Transverse colon (tissue), 4 donors: ENCODE measurements at regions not wholly inside any gene's neighbourhood (a gene's known extent, or its start where the extent isn't known, plus 50 kb on each side); places are given as distances from the start of the nearest gene placed in this dataset.

Experiments
- DNase-seq: peaks from one replicate; pipeline ENCODE4 v3.0.0-alpha.2; 2019
- H3K27ac ChIP-seq, 4 donors: fragments of 200-600 bp; sonication (generic); 2 replicates each; pipeline ENCODE4 v1.5.1; 2016 to 2018; ENCODE audit warnings: inconsistent platforms in 4 of 4
- H3K27me3 ChIP-seq: fragments of 200-600 bp; sonication (generic); 2 replicates; pipeline ENCODE4 v1.5.1; 2017; ENCODE audit warnings: inconsistent platforms
- H3K36me3 ChIP-seq, 4 donors: fragments of 200-600 bp; sonication (generic); 2 replicates each; pipeline ENCODE4 v1.5.1; 2017 to 2019; ENCODE audit warnings: inconsistent platforms in 4 of 4
- H3K4me1 ChIP-seq, 4 donors: fragments of 200-600 bp; sonication (generic); 2 replicates each; pipeline ENCODE4 v1.5.1; 2017 to 2020; ENCODE audit warnings: inconsistent platforms in 4 of 4
- H3K4me3 ChIP-seq, 4 donors: fragments of 200-600 bp; sonication (generic); 1 replicate in 1 of 4; 2 replicates in 3 of 4; pipeline versions ENCODE4 v1.5.1 to v1.6.1; 2017 to 2019; ENCODE audit warnings: inconsistent platforms in 4 of 4
- H3K9me3 ChIP-seq, 2 donors: fragments of 200-600 bp; sonication (generic); 2 replicates each; pipeline ENCODE4 v1.5.1; 2017 to 2019; ENCODE audit warnings: inconsistent platforms in 2 of 2
- CTCF ChIP-seq, 5 experiments: fragments of 200-600 bp in 3 of 5; fragments of 450-650 bp in 2 of 5; sonication (generic) in 3 of 5; IDR thresholded peaks; 1 replicate in 2 of 5; 2 replicates in 3 of 5; pipeline ENCODE4 v1.5.1; 2016 to 2017; ENCODE audit warnings: antibody characterized with exemption in 5 of 5, inconsistent platforms in 3 of 5, mild to moderate bottlenecking in 2 of 5, moderate library complexity in 1 of 5
- EP300 ChIP-seq: sonication (generic); formaldehyde crosslinking; IDR thresholded peaks from one replicate; pipeline ENCODE4 v1.6.1; 2017; ENCODE audit warnings: antibody characterized with exemption, low read depth
- POLR2A ChIP-seq: fragments of 450-650 bp; IDR thresholded peaks from one replicate; pipeline ENCODE4 v1.6.1; 2016; ENCODE audit warnings: antibody characterized with exemption, mild to moderate bottlenecking, moderate library complexity
- POLR2AphosphoS5 ChIP-seq, 3 donors: sonication (generic); formaldehyde crosslinking; IDR thresholded peaks; one replicate each; pipeline ENCODE4 v1.6.1; 2016; ENCODE audit warnings: antibody characterized with exemption in 3 of 3
- WGBS, 2 donors: methylation state at CpG; one replicate each; pipeline ENCODE4 v1.1.5; 2018; ENCODE audit warnings: low coverage in 1 of 2; 5-methylcytosine and 5-hydroxymethylcytosine counted together
- in situ Hi-C, 4 donors: fragments of 200-750 bp; cut with MboI; loops; one replicate each; pipeline versions ENCODE4 v1.15.0 to v1.15.1; 2017; ENCODE audit warnings: low sequenced_read_pairs in 3 of 4, low pct_ligation_motif_present in 1 of 4, low pct_unique_long_range_greater_than_20kb in 1 of 4
- intact Hi-C: fragments of 100-400 bp; cut with DNase I; formaldehyde crosslinking; loops from one replicate; pipeline ENCODE4 v1.15.1; 2023; ENCODE audit warnings: low total_unique reads

GRCh38 chr14:25800841-25801240 is 750.9 kb upstream of the STXBP6 start:
- H3K4me1 ChIP-seq: no peaks in the 10 kb centered on the region
- no peak overlapping the region for H3K27ac ChIP-seq
- in situ Hi-C loops (loop anchor here in 1 of 4 donors (25.0 kb wide), 1 partner anchor 1186 kb away; no protein-coding TSS in a partner anchor), intact Hi-C loops (loop anchor here (5.0 kb wide), 1 partner anchor 1591 kb away; no protein-coding TSS in a partner anchor)
- DNase-seq: no peak
- WGBS, 2 donors: 84 to 87% methylated on average over 3 of the region's 3 CpGs
- no peaks in the 10 kb centered on the region for H3K36me3 ChIP-seq
- H3K9me3 ChIP-seq: no peaks in the 10 kb centered on the region
- H3K27me3 ChIP-seq: no peaks in the 10 kb centered on the region
- H3K4me3 ChIP-seq: no peak overlapping the region
- TF ChIP-seq EP300: no peak
- no peak for TF ChIP-seq CTCF (IDR thresholded peaks at IDR 0.05)
- TF ChIP-seq POLR2AphosphoS5 (IDR thresholded peaks at IDR 0.05): no peak
- TF ChIP-seq POLR2A: no peak

- H3K27ac ChIP-seq: no peak overlapping the region
- H3K36me3 ChIP-seq: no peaks in the 10 kb centered on the region
- 75 to 76% methylated on average over 1 of the region's 1 CpG for WGBS, 2 donors
- intact Hi-C loops (no loop called here), in situ Hi-C loops (no loop called here)
- H3K4me3 ChIP-seq: no peak overlapping the region
- TF ChIP-seq POLR2A: no peak
- no peak for TF ChIP-seq CTCF (IDR thresholded peaks at IDR 0.05)
- TF ChIP-seq POLR2AphosphoS5 (IDR thresholded peaks at IDR 0.05): no peak
- TF ChIP-seq EP300: no peak
- no peaks in the 10 kb centered on the region for H3K27me3 ChIP-seq
- DNase-seq: no peak
- no peaks in the 10 kb centered on the region for H3K4me1 ChIP-seq
- peaks cover 0 to 6% of the 10 kb centered on the region in 2 donors for H3K9me3 ChIP-seq
Observed at GRCh38 chr14:25788252-25788651, 738.3 kb upstream of the STXBP6 start.

GRCh38 chr14:25765909-25766308 is 716.0 kb upstream of the STXBP6 start:
- H3K9me3 ChIP-seq: no peaks in the 10 kb centered on the region
- H3K27ac ChIP-seq: no peak overlapping the region
- no peak for TF ChIP-seq POLR2A
- no peak for TF ChIP-seq EP300
- no peak for TF ChIP-seq CTCF (IDR thresholded peaks at IDR 0.05)
- no peak for TF ChIP-seq POLR2AphosphoS5 (IDR thresholded peaks at IDR 0.05)
- no peaks in the 10 kb centered on the region for H3K27me3 ChIP-seq
- H3K4me3 ChIP-seq: no peak overlapping the region
- DNase-seq: no peak
- no peaks in the 10 kb centered on the region for H3K36me3 ChIP-seq
- intact Hi-C loops (no loop called here), in situ Hi-C loops (no loop called here)
- WGBS, 2 donors: 82 to 90% methylated on average over 3 of the region's 3 CpGs
- H3K4me1 ChIP-seq: no peaks in the 10 kb centered on the region

- Histone ChIP-seq H3K9me3 (no peaks in the 10 kb centered on the region), H3K27ac (no peak overlapping the region), H3K4me3 (no peak overlapping the region), H3K36me3 (no peaks in the 10 kb centered on the region), H3K4me1 (no peaks in the 10 kb centered on the region), H3K27me3 (no peaks in the 10 kb centered on the region)
- DNase-seq: no peak
- in situ Hi-C loops (no loop called here), intact Hi-C loops (no loop called here)
- TF ChIP-seq EP300: no peak
- no peak for TF ChIP-seq POLR2AphosphoS5 (IDR thresholded peaks at IDR 0.05)
- TF ChIP-seq POLR2A: no peak
- TF ChIP-seq CTCF (IDR thresholded peaks at IDR 0.05): no peak
- 64 to 75% methylated on average over 8 to 9 of the region's 9 CpGs for WGBS, 2 donors
Observed at GRCh38 chr14:25759920-25760655, 710.1 kb upstream of the STXBP6 start.
